ENCODE measurements at regions not wholly inside any gene's neighbourhood (a gene's known extent, or its start where the extent isn't known, plus 50 kb on each side); places are given as distances from the start of the nearest gene placed in this dataset.

- no peak overlapping the region for H3K4me3 Mint-ChIP-seq
- no peaks in the 10 kb centered on the region for H3K4me1 Mint-ChIP-seq (ENCODE audit: low read depth)
- H3K9me3 Mint-ChIP-seq: no peaks in the 10 kb centered on the region
- no peaks in the 10 kb centered on the region for H3K36me3 Mint-ChIP-seq (ENCODE audit: low read depth)
- no peak for DNase-seq (ENCODE audit: low spot score)
- intact Hi-C loops (cut with micrococcal nuclease): no loop called here
- no peak overlapping the region for H3K27ac Mint-ChIP-seq
- no peaks in the 10 kb centered on the region for H3K27me3 Mint-ChIP-seq (ENCODE audit: insufficient read depth)
These were observed 1051.7 kb downstream of the C4orf33 start for GRCh38 chr4:130147641-130148040.

- DNase-seq (ENCODE audit: low spot score): no peak
- Mint-ChIP-seq H3K4me3 (no peak overlapping the region), H3K9me3 (peaks cover 6% of the 10 kb centered on the region), H3K4me1 (ENCODE audit: low read depth) (no peaks in the 10 kb centered on the region), H3K27me3 (ENCODE audit: insufficient read depth) (no peaks in the 10 kb centered on the region), H3K27ac (no peak overlapping the region), H3K36me3 (ENCODE audit: low read depth) (no peaks in the 10 kb centered on the region)
- intact Hi-C loops (cut with micrococcal nuclease): no loop called here
These were observed 1058.9 kb downstream of the C4orf33 start for GRCh38 chr4:130154901-130155300.

- no peak for DNase-seq (ENCODE audit: low spot score)
- intact Hi-C loops (cut with micrococcal nuclease): no loop called here
- Mint-ChIP-seq H3K4me3 (no peak overlapping the region), H3K9me3 (peaks cover 3% of the 10 kb centered on the region), H3K36me3 (ENCODE audit: low read depth) (no peaks in the 10 kb centered on the region), H3K27ac (no peak overlapping the region), H3K4me1 (ENCODE audit: low read depth) (no peaks in the 10 kb centered on the region), H3K27me3 (ENCODE audit: insufficient read depth) (no peaks in the 10 kb centered on the region)
These were observed 1067.7 kb downstream of the C4orf33 start for GRCh38 chr4:130163701-130164100.

- no peaks in the 10 kb centered on the region for H3K36me3 Mint-ChIP-seq (ENCODE audit: low read depth)
- no peak overlapping the region for H3K4me3 Mint-ChIP-seq
- H3K27me3 Mint-ChIP-seq (ENCODE audit: insufficient read depth): no peaks in the 10 kb centered on the region
- intact Hi-C loops (cut with micrococcal nuclease): no loop called here
- H3K4me1 Mint-ChIP-seq (ENCODE audit: low read depth): no peaks in the 10 kb centered on the region
- DNase-seq (ENCODE audit: low spot score): no peak
- H3K9me3 Mint-ChIP-seq: peaks cover under 1% of the 10 kb centered on the region
- H3K27ac Mint-ChIP-seq: no peak overlapping the region
These were observed 1069.4 kb downstream of the C4orf33 start for GRCh38 chr4:130165381-130165780.

- Mint-ChIP-seq H3K9me3 (no peaks in the 10 kb centered on the region), H3K27ac (no peak overlapping the region), H3K4me1 (ENCODE audit: low read depth) (no peaks in the 10 kb centered on the region), H3K27me3 (ENCODE audit: insufficient read depth) (no peaks in the 10 kb centered on the region), H3K36me3 (ENCODE audit: low read depth) (no peaks in the 10 kb centered on the region), H3K4me3 (no peak overlapping the region)
- no peak for DNase-seq (ENCODE audit: low spot score)
- intact Hi-C loops (cut with micrococcal nuclease): no loop called here
These were observed 1076.2 kb downstream of the C4orf33 start for GRCh38 chr4:130172156-130172555.

- Mint-ChIP-seq H3K4me1 (ENCODE audit: low read depth) (no peaks in the 10 kb centered on the region), H3K36me3 (ENCODE audit: low read depth) (no peaks in the 10 kb centered on the region), H3K9me3 (no peaks in the 10 kb centered on the region), H3K27ac (no peak overlapping the region), H3K27me3 (ENCODE audit: insufficient read depth) (no peaks in the 10 kb centered on the region), H3K4me3 (no peak overlapping the region)
- intact Hi-C loops (cut with micrococcal nuclease): no loop called here
- DNase-seq (ENCODE audit: low spot score): no peak
These were observed 1082.2 kb downstream of the C4orf33 start for GRCh38 chr4:130178106-130178505.

GRCh38 chr4:130183096-130183495, 1087.1 kb downstream of the C4orf33 start:
- Mint-ChIP-seq H3K36me3 (ENCODE audit: low read depth) (no peaks in the 10 kb centered on the region), H3K9me3 (no peaks in the 10 kb centered on the region), H3K27ac (no peak overlapping the region), H3K4me3 (no peak overlapping the region), H3K4me1 (ENCODE audit: low read depth) (no peaks in the 10 kb centered on the region), H3K27me3 (ENCODE audit: insufficient read depth) (no peaks in the 10 kb centered on the region)
- no peak for DNase-seq (ENCODE audit: low spot score)
- intact Hi-C loops (cut with micrococcal nuclease): no loop called here

GRCh38 chr4:130183766-130184165, 1087.8 kb downstream of the C4orf33 start:
- H3K36me3 Mint-ChIP-seq (ENCODE audit: low read depth): no peaks in the 10 kb centered on the region
- no peaks in the 10 kb centered on the region for H3K9me3 Mint-ChIP-seq
- no peaks in the 10 kb centered on the region for H3K4me1 Mint-ChIP-seq (ENCODE audit: low read depth)
- intact Hi-C loops (cut with micrococcal nuclease): no loop called here
- DNase-seq (ENCODE audit: low spot score): no peak
- H3K27me3 Mint-ChIP-seq (ENCODE audit: insufficient read depth): no peaks in the 10 kb centered on the region
- no peak overlapping the region for H3K27ac Mint-ChIP-seq
- no peak overlapping the region for H3K4me3 Mint-ChIP-seq

- Mint-ChIP-seq H3K36me3 (ENCODE audit: low read depth) (no peaks in the 10 kb centered on the region), H3K4me3 (no peak overlapping the region), H3K27ac (no peak overlapping the region), H3K27me3 (ENCODE audit: insufficient read depth) (no peaks in the 10 kb centered on the region), H3K4me1 (ENCODE audit: low read depth) (no peaks in the 10 kb centered on the region), H3K9me3 (no peaks in the 10 kb centered on the region)
- intact Hi-C loops (cut with micrococcal nuclease): no loop called here
- no peak for DNase-seq (ENCODE audit: low spot score)
These were observed 1089.2 kb downstream of the C4orf33 start for GRCh38 chr4:130185123-130185522.

- Mint-ChIP-seq H3K9me3 (no peaks in the 10 kb centered on the region), H3K4me1 (ENCODE audit: low read depth) (no peaks in the 10 kb centered on the region), H3K36me3 (ENCODE audit: low read depth) (no peaks in the 10 kb centered on the region), H3K4me3 (no peak overlapping the region), H3K27me3 (ENCODE audit: insufficient read depth) (no peaks in the 10 kb centered on the region), H3K27ac (no peak overlapping the region)
- no peak for DNase-seq (ENCODE audit: low spot score)
- intact Hi-C loops (cut with micrococcal nuclease): no loop called here
These were observed 1091.0 kb downstream of the C4orf33 start for GRCh38 chr4:130186931-130187330.

- H3K9me3 Mint-ChIP-seq: no peaks in the 10 kb centered on the region
- no peak for DNase-seq (ENCODE audit: low spot score)
- intact Hi-C loops (cut with micrococcal nuclease): no loop called here
- H3K4me3 Mint-ChIP-seq: no peak overlapping the region
- no peak overlapping the region for H3K27ac Mint-ChIP-seq
- H3K36me3 Mint-ChIP-seq (ENCODE audit: low read depth): no peaks in the 10 kb centered on the region
- H3K4me1 Mint-ChIP-seq (ENCODE audit: low read depth): no peaks in the 10 kb centered on the region
- H3K27me3 Mint-ChIP-seq (ENCODE audit: insufficient read depth): no peaks in the 10 kb centered on the region
These were observed 1091.6 kb downstream of the C4orf33 start for GRCh38 chr4:130187587-130187986.

GRCh38 chr4:130192787-130193186, 1096.8 kb downstream of the C4orf33 start:
- no peaks in the 10 kb centered on the region for H3K36me3 Mint-ChIP-seq (ENCODE audit: low read depth)
- intact Hi-C loops (cut with micrococcal nuclease): no loop called here
- no peak overlapping the region for H3K4me3 Mint-ChIP-seq
- no peak for DNase-seq (ENCODE audit: low spot score)
- H3K27ac Mint-ChIP-seq: no peak overlapping the region
- H3K27me3 Mint-ChIP-seq (ENCODE audit: insufficient read depth): no peaks in the 10 kb centered on the region
- no peaks in the 10 kb centered on the region for H3K9me3 Mint-ChIP-seq
- no peaks in the 10 kb centered on the region for H3K4me1 Mint-ChIP-seq (ENCODE audit: low read depth)

GRCh38 chr4:130197946-130198345, 1102.0 kb downstream of the C4orf33 start:
- peaks cover 8% of the 10 kb centered on the region for H3K9me3 Mint-ChIP-seq
- intact Hi-C loops (cut with micrococcal nuclease): no loop called here
- no peaks in the 10 kb centered on the region for H3K4me1 Mint-ChIP-seq (ENCODE audit: low read depth)
- H3K27ac Mint-ChIP-seq: no peak overlapping the region
- H3K36me3 Mint-ChIP-seq (ENCODE audit: low read depth): no peaks in the 10 kb centered on the region
- DNase-seq (ENCODE audit: low spot score): no peak
- no peaks in the 10 kb centered on the region for H3K27me3 Mint-ChIP-seq (ENCODE audit: insufficient read depth)
- H3K4me3 Mint-ChIP-seq: no peak overlapping the region

GRCh38 chr4:130203571-130203970, 1107.6 kb downstream of the C4orf33 start:
- Mint-ChIP-seq H3K27ac (no peak overlapping the region), H3K36me3 (ENCODE audit: low read depth) (no peaks in the 10 kb centered on the region), H3K4me1 (ENCODE audit: low read depth) (no peaks in the 10 kb centered on the region), H3K27me3 (ENCODE audit: insufficient read depth) (no peaks in the 10 kb centered on the region), H3K4me3 (no peak overlapping the region), H3K9me3 (peaks cover 8% of the 10 kb centered on the region)
- no peak for DNase-seq (ENCODE audit: low spot score)
- intact Hi-C loops (cut with micrococcal nuclease): no loop called here

Data from activated T-helper 1 cell treated with anti-CD3 and anti-CD28 coated beads, Interleukin-12 subunit alpha, Interleukin-12 subunit beta, Interleukin-2, Interleukin-4 antibody, amounts not matched to agents 30 ng/mL and 10 ng/mL and 1 ng/mL, durations not matched to agents 14 hours and 24 hours and 36 hours (primary cell).